Left kidney (tissue), 1 donor: ENCODE measurements at regions not wholly inside any gene's neighbourhood (a gene's known extent, or its start where the extent isn't known, plus 50 kb on each side); places are given as distances from the start of the nearest gene placed in this dataset.

ENCODE experiments used
- DNase-seq: peaks from one replicate; pipeline ENCODE4 v3.0.0-alpha.2; 2013

- DNase-seq: no peak
Observed at GRCh38 chr20:18971574-18971973, 158.0 kb downstream of the SCP2D1 start.

- no peak for DNase-seq
Observed at GRCh38 chr20:18972251-18972876, 158.8 kb downstream of the SCP2D1 start.

DNA sequence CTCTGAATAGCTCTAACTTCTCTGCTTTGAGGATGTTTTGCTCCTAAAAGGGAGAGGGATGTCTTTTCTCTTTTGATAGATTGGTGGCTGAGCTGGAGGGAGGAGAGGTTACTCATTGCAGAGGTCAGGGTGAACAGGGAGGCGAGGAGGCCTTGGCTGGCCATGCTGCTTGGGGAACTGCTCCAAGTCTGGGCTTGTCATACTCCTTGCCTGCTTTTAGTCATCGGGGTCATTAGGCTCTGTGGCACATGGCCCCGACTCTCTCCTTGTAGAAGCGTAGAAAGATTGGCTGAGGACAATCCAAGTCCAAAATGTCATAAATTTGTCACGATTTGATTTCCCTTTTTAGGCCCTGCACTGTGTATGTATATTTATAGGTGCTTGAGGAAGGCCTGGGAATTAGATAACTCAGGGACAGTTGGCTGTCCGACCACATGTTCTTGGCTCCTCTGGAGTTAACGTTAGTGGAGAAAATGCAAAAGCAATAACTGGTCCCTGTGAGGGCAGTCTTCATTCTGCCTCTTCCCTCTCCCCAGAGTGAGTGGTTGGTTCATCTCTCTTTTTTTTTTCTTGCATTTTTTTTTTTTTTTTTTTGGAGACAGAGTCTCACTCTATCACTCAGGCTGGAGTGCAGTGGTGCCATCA lies 160.1 kb downstream of the SCP2D1 start:
- no peak for DNase-seq

DNA sequence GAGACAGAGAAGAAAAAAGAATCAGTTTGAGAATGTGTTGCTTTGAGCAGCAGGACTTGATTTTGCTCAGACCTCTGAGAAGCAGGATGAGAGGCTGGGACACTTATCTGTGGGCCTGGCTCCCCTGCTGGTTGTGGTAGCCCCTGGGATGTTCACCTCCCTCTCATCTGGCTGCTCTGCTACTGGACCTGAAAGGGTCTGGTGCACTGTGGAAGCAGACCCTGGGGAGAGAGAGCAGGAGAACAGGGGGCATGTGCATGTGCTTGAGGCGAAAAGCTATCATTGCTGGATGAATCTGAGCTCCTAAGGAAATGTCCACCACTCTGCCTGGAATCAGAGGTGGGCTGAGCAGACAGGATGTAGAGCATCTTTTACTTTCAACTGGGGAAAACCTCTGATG lies 161.1 kb downstream of the SCP2D1 start:
- DNase-seq: no peak

DNA sequence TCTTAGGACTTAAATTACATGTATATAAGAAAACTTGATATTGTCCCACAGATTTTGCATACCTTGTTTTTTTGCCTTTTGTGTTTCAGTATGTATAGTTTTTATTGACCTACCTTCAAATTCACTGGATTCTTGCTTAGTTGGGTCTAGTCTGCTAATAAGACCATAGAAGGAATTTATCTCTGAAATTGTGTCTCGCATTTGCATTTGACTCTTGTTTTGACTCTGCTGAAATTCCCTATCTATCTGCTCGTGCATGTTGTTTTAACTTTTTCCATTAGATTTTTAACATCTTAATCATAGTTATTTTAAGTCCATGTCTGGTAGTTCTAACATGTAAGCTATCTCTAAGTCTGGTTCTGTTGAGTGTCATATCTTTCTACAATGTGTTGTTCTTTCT lies 163.9 kb downstream of the SCP2D1 start:
- DNase-seq: no peak

GRCh38 chr20:18978311-18978710 lies 164.7 kb downstream of the SCP2D1 start:
- no peak for DNase-seq

- no peak for DNase-seq
Observed at GRCh38 chr20:18979132-18979531, 165.5 kb downstream of the SCP2D1 start.

GRCh38 chr20:18981962-18982539 lies 168.5 kb downstream of the SCP2D1 start:
- DNase-seq: no peak

DNA sequence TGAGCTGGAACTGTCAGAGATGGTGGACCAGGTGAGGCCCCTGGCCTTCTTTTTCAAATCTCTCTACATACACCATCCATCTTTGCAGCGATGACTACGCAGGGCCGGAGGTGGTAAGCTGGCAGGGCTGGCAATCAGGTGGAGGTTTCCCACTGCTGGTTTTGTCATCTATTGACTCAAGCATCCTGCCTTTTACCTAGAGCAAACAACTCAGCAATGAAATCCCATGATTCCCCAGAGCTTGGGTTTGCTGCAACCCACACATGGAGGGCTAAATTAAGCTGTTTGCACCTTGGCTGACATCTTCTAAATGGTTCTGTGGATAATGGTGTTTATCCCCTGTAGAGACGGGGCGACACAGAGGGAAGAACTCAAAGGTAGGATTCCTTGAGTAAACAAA lies 170.2 kb downstream of the SCP2D1 start:
- no peak for DNase-seq

- DNase-seq: peak; percentile 22
Observed at GRCh38 chr20:18984238-18985200, 170.9 kb downstream of the SCP2D1 start.

- DNase-seq: no peak
Observed at GRCh38 chr20:18985551-18985950, 172.0 kb downstream of the SCP2D1 start.

DNA sequence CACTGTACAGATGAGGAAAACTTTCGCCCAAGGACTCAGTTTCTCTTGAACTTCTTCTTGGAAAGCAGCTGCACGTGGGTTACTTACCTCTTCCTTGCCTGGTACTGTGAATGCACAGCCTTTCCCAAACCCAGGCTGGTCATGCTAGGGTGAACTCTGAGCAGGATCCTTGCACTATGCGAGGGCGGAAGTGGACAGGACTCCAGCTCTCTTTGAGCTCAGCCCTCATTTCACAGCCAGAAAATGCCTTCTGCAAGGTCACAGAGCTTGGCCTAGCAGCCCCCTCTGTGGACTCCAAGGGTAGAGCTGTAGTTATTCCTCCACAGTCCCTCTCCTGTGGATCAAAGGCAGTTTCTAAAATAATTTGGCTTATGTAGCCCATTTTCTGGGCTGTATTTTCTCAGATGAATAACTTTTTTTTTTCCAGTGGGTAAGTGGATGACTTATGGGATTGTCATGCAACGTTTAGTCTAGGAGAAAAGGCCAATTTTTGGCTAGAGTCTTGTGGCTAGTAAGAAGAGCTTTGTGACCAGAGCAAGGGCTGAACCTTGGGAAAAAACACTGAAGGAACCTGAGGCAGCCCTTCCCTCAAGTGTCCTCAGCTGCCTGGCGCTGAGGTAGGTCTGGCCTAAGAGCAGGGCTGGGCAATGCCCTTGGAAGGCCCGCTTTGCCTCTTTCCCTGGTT lies 172.7 kb downstream of the SCP2D1 start:
- no peak for DNase-seq

GRCh38 chr20:18986895-18987580 lies 173.5 kb downstream of the SCP2D1 start:
- no peak for DNase-seq

GRCh38 chr20:18987781-18988360 lies 174.3 kb downstream of the SCP2D1 start:
- DNase-seq: no peak

GRCh38 chr20:18988701-18989100 lies 175.1 kb downstream of the SCP2D1 start:
- DNase-seq: no peak

DNA sequence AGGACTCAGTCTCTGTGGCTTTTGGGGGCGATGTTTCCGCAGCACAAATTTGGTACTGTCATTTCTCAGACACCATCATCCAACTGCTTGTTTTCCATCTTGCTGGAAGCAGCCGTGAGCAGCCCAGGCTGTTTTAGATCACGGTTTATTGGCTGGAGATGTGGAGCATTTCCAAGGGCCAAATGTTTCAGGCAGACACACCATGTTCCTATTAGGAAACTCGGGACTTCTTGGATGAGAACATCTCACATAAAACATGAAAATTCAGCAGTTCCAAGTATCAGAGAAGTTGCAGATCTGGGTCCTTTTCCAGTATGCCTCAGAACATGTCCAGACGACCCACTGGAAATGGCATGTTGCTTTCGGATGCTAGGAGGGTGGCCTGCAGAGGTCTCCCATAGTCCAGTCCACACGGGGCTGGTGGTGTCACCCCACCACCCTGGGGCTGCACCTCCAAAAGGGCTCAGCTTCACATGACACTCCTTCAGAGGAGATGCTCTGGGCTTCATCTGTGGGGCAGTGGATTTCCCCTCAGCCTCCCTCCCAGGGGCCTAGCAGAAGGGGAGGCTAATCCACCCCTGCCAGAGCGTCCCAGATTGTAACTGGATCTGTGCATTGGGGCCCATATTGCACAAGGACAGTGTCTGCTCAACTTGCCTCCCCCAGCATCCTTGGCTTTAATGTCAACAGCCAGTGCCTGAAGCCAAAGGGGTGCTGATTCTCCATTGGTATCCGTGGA lies 176.3 kb downstream of the SCP2D1 start:
- no peak for DNase-seq

DNA sequence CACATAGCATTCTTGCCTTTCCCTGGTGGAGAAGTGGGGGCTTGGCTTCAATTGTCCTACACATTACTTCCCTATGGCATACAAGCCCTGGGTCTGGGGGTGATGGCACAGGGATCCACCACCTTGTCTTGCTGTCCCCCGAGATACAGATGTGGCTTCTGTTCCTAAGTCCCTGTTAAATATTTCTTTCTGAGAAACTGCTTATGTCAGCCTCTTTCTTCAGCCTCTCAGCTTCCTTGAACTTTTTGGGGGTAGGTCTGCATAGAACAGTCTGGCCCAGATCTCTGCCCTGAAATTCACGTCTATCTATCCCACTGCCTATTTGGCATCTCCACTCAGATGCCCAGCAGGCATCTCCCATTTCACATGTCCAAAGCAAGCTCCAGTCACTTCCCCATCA lies 177.4 kb downstream of the SCP2D1 start:
- DNase-seq: no peak

GRCh38 chr20:18992418-18992817 lies 178.8 kb downstream of the SCP2D1 start:
- no peak for DNase-seq

GRCh38 chr20:18995455-18995854 lies 181.9 kb downstream of the SCP2D1 start:
- no peak for DNase-seq

GRCh38 chr20:18999086-18999485 lies 185.5 kb downstream of the SCP2D1 start:
- no peak for DNase-seq
